Panc1 (cell line): ENCODE measurements at regions not wholly inside any gene's neighbourhood (a gene's known extent, or its start where the extent isn't known, plus 50 kb on each side); places are given as distances from the start of the nearest gene placed in this dataset.

ENCODE experiments used
- ATAC-seq: fragments of 200-7000 bp; cut with Tn5 transposase; 2 replicates; pipeline ENCODE4 v1.9.1; 2020; ENCODE audit warnings: mild to moderate bottlenecking, moderate library complexity
- BruUV-seq: library from RNA; stranded (reverse); fragments of 400-500 nt; replicated peaks from 2 replicates; lab custom pipeline; 2021; lab: Mats Ljungman, UMichigan
- CTCF ChIA-PET: fragments of 300-600 bp; sonication (Branson Sonifier 250); formaldehyde crosslinking; loops from one replicate; lab custom pipeline; 2022; ENCODE audit warnings: antibody characterized with exemption; lab: Charles Lee
- POLR2A ChIA-PET: fragments of 300-600 bp; sonication (Branson Sonifier 250); formaldehyde crosslinking; loops from one replicate; lab custom pipeline; 2022; ENCODE audit warnings: antibody characterized with exemption; lab: Charles Lee
- DNase-seq: peaks from one replicate; pipeline ENCODE4 v3.0.0-alpha.2; 2010; ENCODE audit warnings: low read depth, low spot score
- H3K27ac ChIP-seq: 2 replicates; pipeline ENCODE4 v1.5.1; 2011; ENCODE audit warnings: mild to moderate bottlenecking, low read length, inconsistent platforms
- H3K27me3 ChIP-seq: fragments of 200-500 bp; sonication (Bioruptor generic); 2 replicates; pipeline ENCODE4 v1.6.0; 2014; ENCODE audit warnings: low read length, inconsistent platforms; ENCODE audit not compliant: control insufficient read depth, insufficient read depth
- H3K36me3 ChIP-seq: fragments of 200-500 bp; sonication (Bioruptor generic); 2 replicates; pipeline ENCODE4 v1.5.1; 2014; ENCODE audit warnings: inconsistent platforms, mild to moderate bottlenecking, low read length, moderate library complexity; ENCODE audit not compliant: control insufficient read depth, insufficient read depth
- H3K4me1 ChIP-seq: 2 replicates; pipeline ENCODE4 v1.5.1; 2011; ENCODE audit warnings: inconsistent platforms, mild to moderate bottlenecking, low read length, moderate library complexity; ENCODE audit not compliant: control insufficient read depth, insufficient read depth
- H3K4me3 ChIP-seq, 2 experiments: 2 replicates each; pipeline ENCODE4 v1.5.1; 2011 to 2012; ENCODE audit warnings: low read depth in 2 of 2, low read length in 2 of 2, mild to moderate bottlenecking in 2 of 2, inconsistent platforms in 1 of 2, moderate library complexity in 1 of 2
- H3K9me3 ChIP-seq: fragments of 200-500 bp; sonication (Bioruptor generic); 2 replicates; pipeline ENCODE4 v1.5.1; 2014; ENCODE audit warnings: low read depth, mild to moderate bottlenecking, inconsistent platforms, low read length, moderate library complexity; ENCODE audit not compliant: control insufficient read depth, insufficient read depth
- POLR2AphosphoS5 ChIP-seq: IDR thresholded peaks from 2 replicates; pipeline ENCODE4 v1.6.1; 2012; ENCODE audit warnings: mild to moderate bottlenecking, low read depth, low read length, moderate library complexity
- SIN3A ChIP-seq: IDR thresholded peaks from 2 replicates; pipeline ENCODE4 v1.6.1; 2012; ENCODE audit warnings: low read depth, mild to moderate bottlenecking, low read length, moderate library complexity, borderline replicate concordance; ENCODE audit not compliant: insufficient read depth
- TCF7L2 ChIP-seq: IDR thresholded peaks from 2 replicates; pipeline ENCODE4 v1.6.1; 2011; ENCODE audit warnings: mild to moderate bottlenecking, low read depth, low read length, inconsistent platforms
- in situ Hi-C: cut with HindIII; loops from 2 replicates; pipeline ENCODE4 v1.10.0; 2016; ENCODE audit warnings: low sequenced_read_pairs, low pct_unique_long_range_greater_than_20kb
- intact Hi-C: fragments of 100-400 bp; cut with micrococcal nuclease; formaldehyde crosslinking; loops from one replicate; pipeline ENCODE4 v1.10.0; 2022; ENCODE audit not compliant: unreplicated experiment
- TF ChIP-seq, protein P1 (sequence below), 2 experiments: IDR thresholded peaks; 2 replicates each; pipeline ENCODE4 v1.6.1; 2011 to 2012; ENCODE audit warnings: low read depth in 2 of 2, control low read depth in 1 of 2, low read length in 1 of 2, mild to moderate bottlenecking in 1 of 2, moderate library complexity in 1 of 2; ENCODE audit not compliant: insufficient read depth in 1 of 2
- TF ChIP-seq, protein P2 (sequence below): fragments of 450-650 bp; IDR thresholded peaks from 2 replicates; pipeline ENCODE4 v1.5.1; 2017; ENCODE audit warnings: mild to moderate bottlenecking

DNA sequence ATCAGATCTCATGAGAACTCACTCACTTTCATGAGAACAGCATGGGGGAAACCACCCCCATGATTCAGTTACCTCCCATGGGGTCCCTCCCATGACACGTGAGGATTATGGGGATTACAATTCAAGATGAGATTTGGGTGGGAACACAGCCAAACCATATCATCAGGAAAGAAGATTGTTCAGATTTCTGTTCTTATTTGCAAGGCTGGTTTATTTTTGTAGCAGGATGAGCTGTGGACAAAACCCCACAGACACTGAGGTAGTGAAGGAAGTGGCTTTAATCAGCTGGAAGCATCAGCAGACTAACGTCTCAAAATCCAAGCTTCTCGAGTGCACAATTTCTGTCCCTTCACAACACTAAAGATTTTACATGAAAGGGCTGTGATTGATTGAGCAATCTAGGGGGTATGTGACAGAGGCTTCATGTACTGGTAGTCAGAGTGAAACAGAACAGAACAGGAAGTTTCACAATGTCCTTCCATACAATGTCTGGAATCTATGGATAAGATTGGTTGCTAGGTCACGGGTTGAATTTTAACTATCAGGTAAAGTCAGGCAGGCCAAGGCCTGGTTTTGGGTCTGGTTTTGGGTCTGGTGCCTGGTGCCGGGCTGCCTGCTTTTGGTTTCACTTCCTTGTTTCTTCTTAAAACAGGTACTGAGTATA lies 91.3 kb upstream of the ZNF366 start:
- TF ChIP-seq, protein P1, sequence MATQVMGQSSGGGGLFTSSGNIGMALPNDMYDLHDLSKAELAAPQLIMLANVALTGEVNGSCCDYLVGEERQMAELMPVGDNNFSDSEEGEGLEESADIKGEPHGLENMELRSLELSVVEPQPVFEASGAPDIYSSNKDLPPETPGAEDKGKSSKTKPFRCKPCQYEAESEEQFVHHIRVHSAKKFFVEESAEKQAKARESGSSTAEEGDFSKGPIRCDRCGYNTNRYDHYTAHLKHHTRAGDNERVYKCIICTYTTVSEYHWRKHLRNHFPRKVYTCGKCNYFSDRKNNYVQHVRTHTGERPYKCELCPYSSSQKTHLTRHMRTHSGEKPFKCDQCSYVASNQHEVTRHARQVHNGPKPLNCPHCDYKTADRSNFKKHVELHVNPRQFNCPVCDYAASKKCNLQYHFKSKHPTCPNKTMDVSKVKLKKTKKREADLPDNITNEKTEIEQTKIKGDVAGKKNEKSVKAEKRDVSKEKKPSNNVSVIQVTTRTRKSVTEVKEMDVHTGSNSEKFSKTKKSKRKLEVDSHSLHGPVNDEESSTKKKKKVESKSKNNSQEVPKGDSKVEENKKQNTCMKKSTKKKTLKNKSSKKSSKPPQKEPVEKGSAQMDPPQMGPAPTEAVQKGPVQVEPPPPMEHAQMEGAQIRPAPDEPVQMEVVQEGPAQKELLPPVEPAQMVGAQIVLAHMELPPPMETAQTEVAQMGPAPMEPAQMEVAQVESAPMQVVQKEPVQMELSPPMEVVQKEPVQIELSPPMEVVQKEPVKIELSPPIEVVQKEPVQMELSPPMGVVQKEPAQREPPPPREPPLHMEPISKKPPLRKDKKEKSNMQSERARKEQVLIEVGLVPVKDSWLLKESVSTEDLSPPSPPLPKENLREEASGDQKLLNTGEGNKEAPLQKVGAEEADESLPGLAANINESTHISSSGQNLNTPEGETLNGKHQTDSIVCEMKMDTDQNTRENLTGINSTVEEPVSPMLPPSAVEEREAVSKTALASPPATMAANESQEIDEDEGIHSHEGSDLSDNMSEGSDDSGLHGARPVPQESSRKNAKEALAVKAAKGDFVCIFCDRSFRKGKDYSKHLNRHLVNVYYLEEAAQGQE (IDR thresholded peaks at IDR 0.05; ENCODE audit: insufficient read depth in 1 of 2, low read depth in 2 of 2, low read length in 1 of 2): no peak
- TF ChIP-seq, protein P2, sequence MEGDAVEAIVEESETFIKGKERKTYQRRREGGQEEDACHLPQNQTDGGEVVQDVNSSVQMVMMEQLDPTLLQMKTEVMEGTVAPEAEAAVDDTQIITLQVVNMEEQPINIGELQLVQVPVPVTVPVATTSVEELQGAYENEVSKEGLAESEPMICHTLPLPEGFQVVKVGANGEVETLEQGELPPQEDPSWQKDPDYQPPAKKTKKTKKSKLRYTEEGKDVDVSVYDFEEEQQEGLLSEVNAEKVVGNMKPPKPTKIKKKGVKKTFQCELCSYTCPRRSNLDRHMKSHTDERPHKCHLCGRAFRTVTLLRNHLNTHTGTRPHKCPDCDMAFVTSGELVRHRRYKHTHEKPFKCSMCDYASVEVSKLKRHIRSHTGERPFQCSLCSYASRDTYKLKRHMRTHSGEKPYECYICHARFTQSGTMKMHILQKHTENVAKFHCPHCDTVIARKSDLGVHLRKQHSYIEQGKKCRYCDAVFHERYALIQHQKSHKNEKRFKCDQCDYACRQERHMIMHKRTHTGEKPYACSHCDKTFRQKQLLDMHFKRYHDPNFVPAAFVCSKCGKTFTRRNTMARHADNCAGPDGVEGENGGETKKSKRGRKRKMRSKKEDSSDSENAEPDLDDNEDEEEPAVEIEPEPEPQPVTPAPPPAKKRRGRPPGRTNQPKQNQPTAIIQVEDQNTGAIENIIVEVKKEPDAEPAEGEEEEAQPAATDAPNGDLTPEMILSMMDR: no peak
- TF ChIP-seq SIN3A: no peak
- no peak for TF ChIP-seq TCF7L2
- no peak for TF ChIP-seq POLR2AphosphoS5
- DNase-seq (no peak), ATAC-seq (no peak)
- Histone ChIP-seq H3K4me3 (no peak overlapping the region), H3K36me3 (no peaks in the 10 kb centered on the region), H3K27ac (peak overlapping the region; percentile 68), H3K9me3 (peaks cover 16% of the 10 kb centered on the region; the same call in 1 of the 2 replicates), H3K27me3 (no peaks in the 10 kb centered on the region), H3K4me1 (peaks cover 32% of the 10 kb centered on the region)
- intact Hi-C loops (no loop called here), in situ Hi-C loops (no loop called here)
- ChIA-PET POLR2A (no interaction called here), CTCF (interaction anchor here (0.6 kb wide), 1 partner anchor 231 kb away, joined by 3 read pairs; no protein-coding TSS in a partner anchor)
- BruUV-seq: no TSS peak

DNA sequence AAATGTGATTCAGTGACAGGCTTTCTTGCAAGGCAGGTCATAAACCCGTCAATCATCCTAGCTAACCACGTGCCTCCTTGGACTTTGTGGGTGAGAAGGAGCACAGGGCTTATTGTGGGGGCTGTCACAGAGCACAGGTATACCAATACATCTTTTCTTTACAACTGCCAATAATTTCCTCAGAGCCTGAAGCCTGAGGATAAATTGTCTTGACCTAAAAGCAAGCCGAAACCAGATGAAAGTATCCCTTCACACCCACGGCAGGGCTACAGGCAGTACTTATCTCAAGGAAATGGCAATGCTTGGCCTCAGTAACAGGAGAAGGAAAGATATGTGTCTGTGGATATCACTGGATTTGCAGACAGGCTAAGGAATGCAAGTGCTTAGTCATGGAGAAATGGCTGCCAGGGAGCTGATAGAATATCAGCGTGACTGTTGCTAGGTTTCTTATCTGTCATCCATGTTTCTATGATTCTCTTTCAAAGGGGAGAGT lies 90.3 kb upstream of the ZNF366 start:
- no peaks in the 10 kb centered on the region for H3K27me3 ChIP-seq
- in situ Hi-C loops: no loop called here
- POLR2A ChIA-PET: no interaction called here
- H3K9me3 ChIP-seq: peaks cover 16% of the 10 kb centered on the region; the same call in 1 of the 2 replicates
- BruUV-seq: no TSS peak
- CTCF ChIA-PET: no interaction called here
- no peak for TF ChIP-seq TCF7L2
- TF ChIP-seq, protein P1 (IDR thresholded peaks at IDR 0.05; ENCODE audit: insufficient read depth in 1 of 2, low read depth in 2 of 2, low read length in 1 of 2): no peak
- TF ChIP-seq, protein P2: no peak
- H3K4me3 ChIP-seq: no peak overlapping the region
- peak overlapping the region; percentile 70 for H3K27ac ChIP-seq
- H3K36me3 ChIP-seq: no peaks in the 10 kb centered on the region
- H3K4me1 ChIP-seq: peaks cover 32% of the 10 kb centered on the region
- intact Hi-C loops: no loop called here
- ATAC-seq: no peak
- DNase-seq: no peak
